Epithelial cell of esophagus (primary cell): ENCODE measurements at regions not wholly inside any gene's neighbourhood (a gene's known extent, or its start where the extent isn't known, plus 50 kb on each side); places are given as distances from the start of the nearest gene placed in this dataset.

ENCODE experiments used
- DNase-seq: peaks from one replicate; pipeline ENCODE4 v3.0.0; 2010; ENCODE audit warnings: low read depth
- H3K4me3 ChIP-seq: 2 replicates; pipeline ENCODE4 v1.5.1; 2011; ENCODE audit warnings: mild to moderate bottlenecking, low read length, control low read depth
- TF ChIP-seq, protein P1 (sequence below): IDR thresholded peaks from 2 replicates; pipeline ENCODE4 v1.5.1; 2011; ENCODE audit warnings: low read depth, mild to moderate bottlenecking, low read length, control low read depth, inconsistent platforms; ENCODE audit not compliant: insufficient read depth; ENCODE audit errors: missing control alignments

DNA sequence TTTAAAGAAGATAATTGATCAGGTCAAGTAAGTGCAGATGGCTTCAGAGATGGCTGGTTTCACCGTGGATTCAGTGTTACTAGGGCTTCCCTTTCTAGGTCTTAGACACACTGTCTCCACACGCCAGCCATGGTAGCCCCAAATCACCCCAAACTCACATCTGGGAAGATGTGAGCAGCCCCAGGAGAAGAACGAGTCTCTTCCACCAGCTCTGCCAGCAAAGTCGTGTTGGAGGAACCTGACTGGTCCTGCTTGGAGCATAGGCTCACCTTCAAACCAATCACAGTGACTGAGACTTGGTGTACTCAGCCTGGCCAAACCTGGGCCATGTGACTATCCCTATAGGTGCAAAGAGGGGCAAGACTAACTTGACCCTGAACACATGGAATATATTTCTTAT lies 296.7 kb downstream of the RPLP1 start:
- H3K4me3 ChIP-seq: no peak overlapping the region
- TF ChIP-seq, protein P1, sequence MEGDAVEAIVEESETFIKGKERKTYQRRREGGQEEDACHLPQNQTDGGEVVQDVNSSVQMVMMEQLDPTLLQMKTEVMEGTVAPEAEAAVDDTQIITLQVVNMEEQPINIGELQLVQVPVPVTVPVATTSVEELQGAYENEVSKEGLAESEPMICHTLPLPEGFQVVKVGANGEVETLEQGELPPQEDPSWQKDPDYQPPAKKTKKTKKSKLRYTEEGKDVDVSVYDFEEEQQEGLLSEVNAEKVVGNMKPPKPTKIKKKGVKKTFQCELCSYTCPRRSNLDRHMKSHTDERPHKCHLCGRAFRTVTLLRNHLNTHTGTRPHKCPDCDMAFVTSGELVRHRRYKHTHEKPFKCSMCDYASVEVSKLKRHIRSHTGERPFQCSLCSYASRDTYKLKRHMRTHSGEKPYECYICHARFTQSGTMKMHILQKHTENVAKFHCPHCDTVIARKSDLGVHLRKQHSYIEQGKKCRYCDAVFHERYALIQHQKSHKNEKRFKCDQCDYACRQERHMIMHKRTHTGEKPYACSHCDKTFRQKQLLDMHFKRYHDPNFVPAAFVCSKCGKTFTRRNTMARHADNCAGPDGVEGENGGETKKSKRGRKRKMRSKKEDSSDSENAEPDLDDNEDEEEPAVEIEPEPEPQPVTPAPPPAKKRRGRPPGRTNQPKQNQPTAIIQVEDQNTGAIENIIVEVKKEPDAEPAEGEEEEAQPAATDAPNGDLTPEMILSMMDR: no peak
- no peak for DNase-seq

DNA sequence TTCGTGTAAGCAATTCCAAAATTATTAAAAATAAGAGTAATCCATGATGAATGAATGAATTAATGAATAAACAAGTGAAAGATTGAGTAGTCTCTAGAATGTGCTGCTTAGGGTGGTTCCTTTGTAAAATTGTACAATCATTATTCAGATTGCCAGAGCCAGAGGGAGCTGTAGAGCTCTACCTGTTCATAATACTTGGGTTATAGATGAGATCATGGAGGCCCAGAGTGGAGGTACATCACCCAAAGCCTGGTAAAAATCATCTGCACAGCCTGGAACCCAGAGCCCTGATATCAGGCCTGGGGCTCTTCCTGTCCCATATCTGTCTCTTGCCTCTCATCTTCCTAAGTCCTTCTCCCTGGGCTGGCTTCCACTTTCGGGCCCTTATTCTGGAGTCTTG lies 297.2 kb downstream of the RPLP1 start:
- TF ChIP-seq, protein P1: peak; percentile 43
- DNase-seq: peak; percentile 14
- no peak overlapping the region for H3K4me3 ChIP-seq

DNA sequence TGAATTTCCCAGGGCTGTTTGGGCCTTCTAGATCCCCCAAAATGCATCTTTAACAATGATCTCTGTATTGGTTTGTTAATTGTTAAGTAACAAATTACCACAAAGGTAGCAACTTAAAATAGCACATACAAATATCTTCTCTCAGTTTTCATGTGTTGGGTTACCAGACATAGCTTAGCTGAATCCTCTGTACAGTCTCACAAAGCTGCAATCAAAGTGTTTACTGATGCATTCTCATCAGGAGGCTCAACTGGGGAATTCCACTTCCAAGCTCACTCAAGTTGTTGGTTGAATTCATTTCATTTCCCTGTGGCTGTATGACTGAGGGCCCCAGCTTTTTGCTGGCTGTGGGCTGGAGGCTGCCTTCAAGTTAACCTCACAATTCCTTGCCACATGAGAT lies 297.6 kb downstream of the RPLP1 start:
- TF ChIP-seq, protein P1: no peak
- no peak for DNase-seq
- H3K4me3 ChIP-seq: no peak overlapping the region

DNA sequence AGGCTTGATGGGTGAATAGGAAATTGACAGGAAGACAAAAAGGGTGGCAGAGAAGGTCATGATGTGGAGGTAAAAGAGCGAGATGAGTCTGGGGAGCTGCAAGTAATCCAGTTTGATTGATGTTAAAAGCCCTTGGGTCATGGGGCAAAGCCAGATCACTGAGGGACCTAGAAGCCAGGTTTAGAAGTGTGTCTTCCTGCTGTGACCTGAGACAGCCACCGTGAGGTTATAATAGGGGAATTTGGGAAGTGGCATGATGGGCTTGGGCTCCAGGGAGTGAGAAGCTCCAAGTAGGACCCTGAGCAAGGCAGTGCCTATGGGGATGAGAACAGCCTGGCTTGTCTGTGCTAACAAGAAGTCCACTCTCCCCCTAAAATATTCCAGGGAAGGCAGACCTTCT lies 298.5 kb downstream of the RPLP1 start:
- TF ChIP-seq, protein P1: no peak
- H3K4me3 ChIP-seq: no peak overlapping the region
- DNase-seq: no peak

GRCh38 chr15:69751566-69751965 lies 298.9 kb downstream of the RPLP1 start:
- DNase-seq: no peak
- TF ChIP-seq, protein P1: no peak
- no peak overlapping the region for H3K4me3 ChIP-seq

GRCh38 chr15:69753867-69754266 lies 301.2 kb downstream of the RPLP1 start:
- TF ChIP-seq, protein P1: no peak
- H3K4me3 ChIP-seq: no peak overlapping the region
- DNase-seq: no peak

DNA sequence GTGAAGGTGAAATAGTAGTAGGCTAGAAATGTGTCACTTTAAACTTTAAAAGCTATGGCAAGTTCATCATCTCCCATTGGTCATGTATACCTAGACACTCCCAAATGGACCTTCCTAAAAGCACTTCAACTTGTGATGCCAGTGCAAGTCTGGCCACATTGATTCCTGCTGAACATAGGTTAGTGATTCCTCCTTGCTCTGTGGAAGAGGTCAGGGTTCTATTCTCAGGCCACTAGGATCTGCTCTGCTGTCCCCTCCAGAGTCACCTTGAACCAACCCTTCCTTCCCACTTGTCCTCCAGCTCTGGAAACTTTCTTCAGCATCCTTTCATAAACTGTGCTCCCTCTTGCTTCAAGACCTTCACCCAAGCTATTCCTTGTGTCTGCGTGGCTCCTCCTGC lies 301.7 kb downstream of the RPLP1 start:
- TF ChIP-seq, protein P1: no peak
- DNase-seq: no peak
- no peak overlapping the region for H3K4me3 ChIP-seq
